Activated T-cell treated with anti-CD3 and anti-CD28 coated beads for 24 hours (primary cell): ENCODE measurements at regions not wholly inside any gene's neighbourhood (a gene's known extent, or its start where the extent isn't known, plus 50 kb on each side); places are given as distances from the start of the nearest gene placed in this dataset.
"Not testable (repeated sequence)": the region's sequence is repeated elsewhere in the genome, so short reads cannot be mapped to it uniquely, and the experiment has no call there.

ENCODE experiments used
- DNase-seq: peaks from one replicate; pipeline ENCODE4 v3.0.0-alpha.2; 2020; ENCODE audit warnings: low read depth

- DNase-seq: not testable (repeated sequence)
Observed at GRCh38 chr10:47166808-47167581, 133.0 kb upstream of the GDF10 start.

DNA sequence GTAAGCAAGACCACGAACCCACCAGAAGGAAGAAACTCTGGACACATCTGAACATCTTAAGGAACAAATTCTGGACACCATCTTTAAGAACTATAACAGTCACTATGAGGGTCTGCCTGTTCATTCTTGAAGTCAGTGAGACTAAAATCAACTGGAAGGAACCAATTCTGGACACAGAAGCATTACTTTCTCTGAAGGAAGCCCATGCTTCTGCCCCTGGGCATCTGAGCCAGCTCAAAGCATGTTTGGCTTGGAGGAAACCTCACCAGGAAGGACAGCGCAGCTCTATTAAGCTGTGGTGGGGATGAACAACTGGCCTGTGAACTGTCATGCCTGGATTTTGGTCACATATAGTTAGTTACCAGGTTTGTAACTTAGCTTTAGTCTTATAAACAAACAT lies 132.4 kb upstream of the GDF10 start:
- no peak for DNase-seq

DNA sequence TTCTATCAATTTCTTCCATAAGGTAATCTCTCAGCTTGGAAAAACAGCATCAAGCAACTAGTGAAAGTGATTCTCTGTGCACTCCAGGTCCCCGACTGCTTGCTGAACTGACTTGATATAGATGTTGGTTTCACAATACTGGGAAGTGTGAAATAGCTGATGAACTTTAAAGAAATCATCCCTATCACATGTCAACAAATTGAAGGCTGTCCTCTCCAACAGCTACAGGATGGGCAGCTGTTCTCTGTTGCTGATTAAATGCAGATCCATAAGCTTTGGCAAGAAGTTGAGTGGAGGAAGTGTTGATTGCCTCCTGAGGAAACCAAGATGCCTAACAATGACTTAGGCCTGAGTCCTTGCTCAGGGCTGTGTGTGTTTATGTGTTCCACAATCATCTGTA lies 130.4 kb upstream of the GDF10 start:
- no peak for DNase-seq

DNA sequence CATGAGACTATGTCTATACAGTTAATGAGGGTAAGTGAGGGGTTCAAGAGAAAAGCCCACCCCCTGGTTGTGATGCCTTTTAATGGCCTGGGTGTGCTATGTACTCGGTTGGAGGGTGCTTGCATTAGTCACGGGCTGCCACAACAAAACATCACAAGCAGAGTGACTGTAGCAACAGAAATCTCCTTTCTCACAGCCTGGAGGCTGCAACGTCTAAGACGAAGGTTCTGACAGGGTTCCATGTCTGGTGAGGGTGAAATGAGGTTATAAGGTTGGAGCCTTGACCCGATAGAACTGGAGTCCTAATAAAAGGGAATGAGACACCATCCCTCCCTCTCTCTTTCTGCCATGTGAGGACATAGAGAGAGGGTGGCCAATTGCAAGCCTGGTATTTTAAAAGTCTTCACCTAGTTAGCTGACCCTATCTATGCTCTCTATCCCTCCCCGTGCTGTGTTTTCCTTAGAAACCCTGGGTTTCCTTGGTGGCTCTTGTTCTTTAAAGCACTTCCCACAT lies 126.0 kb upstream of the GDF10 start:
- DNase-seq: no peak

DNA sequence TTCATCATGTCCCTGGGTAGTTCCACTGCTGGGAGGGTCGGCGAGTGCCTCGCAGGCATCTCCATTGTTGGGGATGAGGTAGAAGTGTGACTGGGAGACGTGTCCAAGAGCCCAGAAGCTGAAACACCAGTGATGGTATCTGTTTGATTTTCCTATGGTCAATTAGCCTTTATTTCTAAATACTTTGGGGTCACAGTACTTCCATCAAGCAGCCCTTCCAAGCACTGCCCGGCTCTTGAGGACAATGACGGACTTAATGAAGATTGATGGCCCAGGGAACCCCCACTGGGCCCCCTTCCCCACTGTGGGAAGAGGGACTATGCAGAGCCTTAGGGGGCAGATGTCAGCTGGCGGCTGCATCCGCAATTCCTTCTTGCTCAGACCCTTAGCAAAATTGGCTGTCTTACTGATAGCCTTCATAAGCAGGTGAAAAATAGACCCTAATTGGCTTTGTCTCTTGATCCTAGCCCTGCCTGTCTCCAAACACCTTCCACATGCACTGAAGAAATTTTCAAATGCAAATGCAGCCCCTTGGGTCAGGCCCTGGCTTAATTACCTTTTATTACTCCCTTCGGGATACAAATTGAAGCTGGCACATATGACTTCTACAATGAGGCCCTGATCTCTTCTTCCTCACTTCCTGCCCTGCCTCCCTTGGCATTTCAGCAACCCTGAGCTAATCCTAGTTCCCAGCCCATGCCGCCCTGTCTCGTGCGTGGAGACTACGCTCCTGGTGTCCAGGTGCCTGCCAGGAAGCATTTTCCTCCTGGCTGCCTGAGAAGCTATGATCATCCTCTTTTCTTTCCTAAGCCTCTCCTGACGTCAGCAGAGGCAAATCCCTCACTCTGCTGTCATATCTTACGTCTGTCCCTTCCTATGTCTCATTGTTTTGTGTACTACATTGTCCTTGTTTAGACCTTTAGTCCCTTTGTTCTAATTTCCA lies 124.5 kb upstream of the GDF10 start:
- no peak for DNase-seq

- no peak for DNase-seq
Observed at GRCh38 chr10:47176206-47176902, 123.6 kb upstream of the GDF10 start.

DNA sequence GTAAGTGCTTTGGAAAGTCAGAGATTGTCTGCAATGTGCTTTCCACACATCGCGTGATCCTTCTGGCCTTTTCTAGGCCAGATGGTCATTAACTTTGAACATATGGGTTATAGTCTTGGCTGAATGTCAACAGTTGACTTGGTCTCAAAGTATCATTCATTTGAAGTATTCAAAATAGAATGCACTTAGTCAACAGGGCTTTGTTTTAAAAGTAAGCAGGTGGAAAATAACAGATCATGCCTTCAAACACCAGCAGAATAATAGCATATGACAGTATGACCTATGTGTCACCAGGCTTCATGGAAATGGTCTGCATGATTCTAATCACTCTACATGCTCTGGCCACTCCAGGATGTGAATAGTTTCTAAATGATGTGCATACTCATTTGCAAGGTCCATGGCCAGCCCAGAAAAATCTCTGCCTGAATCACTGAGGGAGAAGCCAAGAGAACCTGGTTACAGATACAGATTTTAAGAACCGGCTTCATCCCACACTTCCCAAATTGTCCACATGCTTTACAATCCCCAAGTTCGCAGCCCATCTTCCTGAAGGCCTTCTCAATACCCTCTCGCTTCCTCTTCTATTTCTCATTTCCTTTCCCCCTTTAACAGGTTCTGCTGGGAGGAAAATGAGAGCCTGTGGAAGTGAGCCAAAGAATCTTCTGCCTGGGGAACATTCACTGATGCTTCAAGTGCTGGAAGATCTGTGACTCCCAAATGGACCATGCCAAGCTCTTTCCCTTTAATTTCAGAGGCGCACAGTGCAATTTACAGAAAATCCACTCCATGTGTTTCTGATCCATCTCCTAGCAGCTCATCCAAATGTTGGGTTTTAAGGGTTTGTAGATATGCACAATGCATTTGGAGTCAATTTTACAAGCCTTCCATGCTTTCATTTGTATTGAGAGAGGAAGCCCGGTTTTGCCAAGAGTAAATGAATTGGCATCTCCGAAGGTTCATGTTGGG lies 122.8 kb upstream of the GDF10 start:
- no peak for DNase-seq

GRCh38 chr10:47178537-47179290 lies 121.3 kb upstream of the GDF10 start:
- no peak for DNase-seq

GRCh38 chr10:47179291-47179647 lies 120.7 kb upstream of the GDF10 start:
- DNase-seq: no peak

DNA sequence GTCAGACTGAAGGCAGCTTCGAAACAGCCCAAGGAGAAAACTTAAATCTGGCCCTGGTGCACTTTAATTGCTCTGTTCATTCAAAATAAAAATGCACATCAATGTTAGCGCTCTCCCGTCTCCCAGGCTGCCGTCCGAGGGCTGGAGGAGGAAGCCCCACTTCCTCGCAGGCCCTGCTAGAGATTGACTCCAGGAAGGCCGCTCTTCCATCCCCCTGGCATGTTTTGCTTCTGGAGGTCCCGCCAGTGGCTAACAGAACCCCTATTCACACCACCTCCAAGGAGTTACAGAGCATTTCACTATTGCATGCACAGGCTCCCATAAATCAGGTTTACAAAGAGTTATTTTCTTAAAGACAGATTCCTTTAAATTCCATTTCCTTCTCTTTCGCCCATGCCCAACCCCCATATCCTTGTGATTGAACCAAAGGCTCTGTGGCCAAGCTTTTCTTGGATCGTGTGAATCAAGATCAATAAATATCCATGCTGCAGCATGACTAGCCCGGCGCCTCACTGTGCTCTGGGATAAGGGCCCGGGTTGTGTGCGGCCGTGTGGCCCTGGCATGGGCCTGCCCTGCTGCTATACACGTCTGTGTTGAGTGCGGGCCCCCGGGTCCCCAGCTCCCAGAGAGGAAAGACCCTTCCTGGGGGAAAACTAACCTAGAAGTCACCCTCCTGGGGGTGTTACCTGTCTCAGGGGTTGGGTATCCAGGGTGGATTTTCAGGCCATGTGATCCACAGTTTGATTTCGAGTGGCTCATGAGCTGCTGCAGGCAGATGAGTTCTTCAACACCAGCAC lies 118.7 kb upstream of the GDF10 start:
- no peak for DNase-seq

GRCh38 chr10:47182934-47183703 lies 116.9 kb upstream of the GDF10 start:
- DNase-seq: no peak

DNA sequence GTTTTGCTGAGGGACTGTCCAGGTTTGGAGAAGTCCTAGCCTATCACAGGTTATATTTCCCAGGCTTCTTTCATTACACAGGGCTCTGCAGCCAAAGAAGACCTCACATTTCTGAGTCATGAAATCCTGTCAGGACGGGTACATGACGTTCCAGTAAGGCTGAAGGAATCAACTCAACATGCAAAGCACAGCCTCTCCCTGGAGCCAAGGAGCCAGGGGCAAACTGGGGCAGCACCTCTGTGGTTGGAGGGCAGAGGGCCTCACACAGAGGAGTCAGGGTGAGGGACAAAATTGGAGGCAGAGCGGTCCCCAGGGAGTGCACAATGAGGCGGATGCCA lies 116.3 kb upstream of the GDF10 start:
- no peak for DNase-seq

DNA sequence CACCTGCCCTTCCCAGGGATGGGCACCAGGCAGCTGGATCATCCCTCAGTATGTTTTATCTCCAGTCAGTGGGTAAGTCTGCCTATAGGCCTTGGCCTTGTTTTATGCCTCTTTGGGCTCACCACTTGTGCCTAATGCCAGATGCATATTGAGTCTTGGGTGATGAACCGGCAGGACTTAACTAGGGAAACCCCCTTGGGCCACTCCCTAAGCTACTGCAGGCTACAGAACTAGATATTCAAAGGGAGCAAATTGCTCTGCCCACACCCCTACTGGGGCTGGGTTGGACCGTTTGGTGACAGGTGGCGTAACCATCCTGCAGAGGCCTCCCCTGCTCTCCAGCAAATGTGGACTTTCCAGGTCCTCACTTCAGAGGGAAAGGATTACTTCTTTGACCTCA lies 115.7 kb upstream of the GDF10 start:
- no peak for DNase-seq

DNA sequence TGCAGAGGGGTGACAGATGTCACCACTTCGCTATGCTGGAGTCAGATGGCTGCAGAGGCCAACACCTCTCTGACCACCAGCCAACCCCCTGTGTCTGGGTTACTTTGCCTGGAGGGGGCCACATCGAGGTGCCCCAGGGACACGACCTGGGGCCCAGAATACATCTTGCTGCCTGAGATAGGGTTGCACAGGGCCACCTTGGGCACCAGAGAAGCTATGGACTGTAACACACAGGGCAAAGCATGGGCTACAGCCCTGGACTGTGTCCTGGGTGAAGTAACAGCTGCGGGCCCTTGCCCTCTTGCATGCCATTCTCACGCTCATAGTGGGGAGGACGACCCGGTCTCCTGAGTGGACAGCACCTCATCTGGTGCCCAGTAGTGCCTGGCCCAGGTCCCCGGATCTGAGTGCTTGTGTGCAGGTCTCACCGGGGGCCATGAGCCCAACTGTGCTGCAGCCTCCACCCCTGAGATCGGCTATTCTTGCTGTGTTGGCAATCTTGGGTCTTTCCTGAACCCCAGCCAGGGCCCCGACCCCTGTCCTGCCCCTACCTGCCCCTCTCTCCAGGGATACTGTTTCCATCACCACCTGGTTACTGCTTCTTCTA lies 115.2 kb upstream of the GDF10 start:
- no peak for DNase-seq

GRCh38 chr10:47186941-47187340 lies 113.1 kb upstream of the GDF10 start:
- no peak for DNase-seq

DNA sequence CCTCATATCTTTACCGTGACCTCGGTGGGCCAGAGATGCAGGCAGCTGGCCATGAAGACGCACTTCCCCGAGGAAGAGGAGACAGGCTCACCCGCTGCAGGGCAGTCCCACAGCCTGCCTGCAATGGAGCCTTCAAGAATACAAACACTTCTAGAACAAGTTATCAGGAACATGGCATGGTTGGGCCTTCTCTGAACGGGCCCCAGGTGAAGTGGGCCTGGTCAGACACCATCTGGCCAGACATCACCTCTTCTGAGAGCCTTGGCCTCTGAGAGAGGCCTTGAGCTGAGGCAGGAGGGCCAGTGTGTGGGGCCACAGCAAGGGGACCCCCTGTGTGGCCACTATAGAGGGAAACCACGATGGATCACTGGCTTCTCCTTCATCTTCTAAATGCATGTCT lies 112.4 kb upstream of the GDF10 start:
- no peak for DNase-seq

GRCh38 chr10:47188156-47188555 lies 111.8 kb upstream of the GDF10 start:
- no peak for DNase-seq

DNA sequence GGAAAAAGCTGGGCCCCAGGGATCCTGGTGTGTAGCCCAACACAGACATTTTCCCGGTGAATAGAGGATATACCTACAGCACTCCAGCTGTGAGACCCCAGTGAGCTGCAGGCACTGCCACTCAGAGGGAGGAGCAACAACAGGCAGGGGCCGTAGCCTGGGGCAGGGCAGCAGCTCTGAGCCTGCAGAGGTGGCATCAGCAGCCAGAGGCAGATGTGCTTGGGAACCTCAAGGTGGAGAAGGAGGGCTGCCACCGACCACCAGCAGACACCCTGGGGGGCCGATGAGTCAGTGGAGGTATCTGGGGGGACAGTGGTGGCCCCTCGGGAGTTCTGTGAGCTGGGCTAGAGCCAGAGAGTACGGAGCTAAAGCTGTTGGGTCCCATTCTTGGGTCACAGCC lies 110.2 kb upstream of the GDF10 start:
- no peak for DNase-seq

DNA sequence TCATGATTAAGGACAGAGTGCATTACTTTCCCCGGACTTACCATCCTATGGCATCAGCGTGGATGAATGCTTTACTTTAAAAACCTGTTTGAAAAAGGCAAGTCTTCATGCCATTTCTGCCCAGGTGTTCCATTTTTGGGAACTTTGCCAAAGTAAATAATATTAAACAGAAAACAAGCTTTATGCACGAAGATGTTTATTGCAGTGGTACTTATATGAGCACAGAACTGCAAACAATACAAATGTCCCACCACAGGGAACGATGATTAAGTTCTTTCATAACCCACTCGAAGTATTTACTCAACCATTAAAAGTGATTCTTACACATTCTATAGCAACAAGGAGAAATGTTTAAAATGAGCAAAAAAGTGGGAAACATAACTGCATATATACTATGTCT lies 109.7 kb upstream of the GDF10 start:
- no peak for DNase-seq
